Right lobe of liver (tissue), 6 donors: ENCODE measurements at regions not wholly inside any gene's neighbourhood (a gene's known extent, or its start where the extent isn't known, plus 50 kb on each side); places are given as distances from the start of the nearest gene placed in this dataset.

ENCODE experiments used
- ATAC-seq, 4 donors: fragments of 200-7000 bp; cut with Tn5 transposase; one replicate each; pipeline ENCODE4 v1.9.1; 2020; ENCODE audit warnings: mild to moderate bottlenecking in 4 of 4, moderate library complexity in 4 of 4
- DNase-seq, 3 donors: peaks; one replicate each; pipeline ENCODE4 v3.0.0-alpha.2; 2020
- H3K27ac ChIP-seq, 3 donors: fragments of 200-600 bp; one replicate each; pipeline ENCODE4 v1.8.0; 2022
- H3K27me3 ChIP-seq, 2 donors: fragments of 200-600 bp; one replicate each; pipeline ENCODE4 v1.8.0; 2022
- H3K36me3 ChIP-seq, 4 donors: fragments of 200-600 bp; sonication (generic) in 1 of 4; one replicate each; pipeline versions ENCODE4 v1.5.1 to v1.8.0; 2017 to 2022; ENCODE audit warnings: control low read depth in 1 of 4
- H3K4me1 ChIP-seq, 4 donors: fragments of 200-600 bp; sonication (generic) in 1 of 4; one replicate each; pipeline versions ENCODE4 v1.5.1 to v1.8.0; 2017 to 2022; ENCODE audit warnings: control low read depth in 1 of 4
- H3K4me3 ChIP-seq, 3 donors: fragments of 200-600 bp; one replicate each; pipeline ENCODE4 v1.8.0; 2022
- H3K9me3 ChIP-seq, 4 donors: fragments of 200-600 bp; sonication (generic) in 1 of 4; one replicate each; pipeline versions ENCODE4 v1.5.1 to v1.8.0; 2017 to 2022; ENCODE audit warnings: control low read depth in 1 of 4
- CTCF ChIP-seq, 4 donors: fragments of 200-600 bp in 3 of 4; fragments of 450-650 bp in 1 of 4; IDR thresholded peaks; one replicate each; pipeline versions ENCODE4 v1.5.1 to v1.8.0; 2016 to 2022; ENCODE audit warnings: antibody characterized with exemption in 4 of 4, mild to moderate bottlenecking in 2 of 4
- POLR2A ChIP-seq: fragments of 450-650 bp; IDR thresholded peaks from one replicate; pipeline ENCODE4 v1.6.1; 2017; ENCODE audit warnings: antibody characterized with exemption, mild to moderate bottlenecking
- WGBS: methylation state at CpG from one replicate; pipeline ENCODE4 v1.1.6; 2018; ENCODE audit warnings: low coverage, low lambda C conversion rate; ENCODE audit not compliant: insufficient coverage; ENCODE audit errors: missing lambda C conversion rate; 5-methylcytosine and 5-hydroxymethylcytosine counted together
- intact Hi-C, 2 donors: fragments of 100-400 bp; cut with DNase I; formaldehyde crosslinking; loops; one replicate each; pipeline versions ENCODE4 v1.11.2 to v1.14.1; 2022
- donor health status: DM: no; HTN: yes; CAD: no.
- donor health status: DM: no; HTN: no; CAD: no.
- donor health status: DM: no; HTN: no; CAD: no.
- donor health status: DM: no; HTN: yes; CAD: no.
- donor health status: DM: no; HTN: yes; CAD: no.

GRCh38 chr16:64047878-64048277 is 1074.0 kb downstream of the CDH11 start:
- TF ChIP-seq CTCF (IDR thresholded peaks at IDR 0.05) (no peak), POLR2A (no peak)

GRCh38 chr16:64047207-64047606 is 1074.7 kb downstream of the CDH11 start:
- H3K36me3 ChIP-seq: no peaks in the 10 kb centered on the region
- H3K4me1 ChIP-seq: no peaks in the 10 kb centered on the region
- no peak for ATAC-seq
- intact Hi-C loops: no loop called here
- no peaks in the 10 kb centered on the region for H3K27me3 ChIP-seq
- no peak overlapping the region for H3K4me3 ChIP-seq
- no peak overlapping the region for H3K27ac ChIP-seq
- no peaks in the 10 kb centered on the region for H3K9me3 ChIP-seq
- no peak for DNase-seq
- WGBS: 78% methylated on average over 1 of the region's 1 CpG
- TF ChIP-seq CTCF (IDR thresholded peaks at IDR 0.05) (no peak), POLR2A (no peak)

More at GRCh38 chr16:64047878-64048277, 1074.0 kb downstream of the CDH11 start:
- no peaks in the 10 kb centered on the region for H3K4me1 ChIP-seq
- H3K36me3 ChIP-seq: no peaks in the 10 kb centered on the region
- WGBS: 82% methylated on average over 1 of the region's 1 CpG
- H3K9me3 ChIP-seq: no peaks in the 10 kb centered on the region
- ATAC-seq (no peak), DNase-seq (no peak)
- H3K4me3 ChIP-seq: no peak overlapping the region
- intact Hi-C loops: no loop called here
- H3K27me3 ChIP-seq: no peaks in the 10 kb centered on the region
- H3K27ac ChIP-seq: no peak overlapping the region

GRCh38 chr16:64035337-64035736 is 1086.5 kb downstream of the CDH11 start:
- ATAC-seq: no peak
- intact Hi-C loops: no loop called here
- TF ChIP-seq CTCF (IDR thresholded peaks at IDR 0.05): no peak
- no peak for TF ChIP-seq POLR2A
- WGBS: 65% methylated on average over 2 of the region's 2 CpGs
- no peaks in the 10 kb centered on the region for H3K36me3 ChIP-seq
- no peak overlapping the region for H3K4me3 ChIP-seq
- no peaks in the 10 kb centered on the region for H3K4me1 ChIP-seq
- H3K9me3 ChIP-seq: no peaks in the 10 kb centered on the region
- no peak for DNase-seq
- H3K27me3 ChIP-seq: no peaks in the 10 kb centered on the region
- no peak overlapping the region for H3K27ac ChIP-seq

- ATAC-seq: no peak
- intact Hi-C loops: no loop called here
- H3K4me1 ChIP-seq: no peaks in the 10 kb centered on the region
- H3K36me3 ChIP-seq: no peaks in the 10 kb centered on the region
- no peaks in the 10 kb centered on the region for H3K27me3 ChIP-seq
- TF ChIP-seq CTCF (IDR thresholded peaks at IDR 0.05) (no peak), POLR2A (no peak)
- WGBS: 34% methylated on average over 3 of the region's 3 CpGs
- no peak overlapping the region for H3K4me3 ChIP-seq
- no peaks in the 10 kb centered on the region for H3K9me3 ChIP-seq
- no peak overlapping the region for H3K27ac ChIP-seq
- no peak for DNase-seq
These were observed 1102.5 kb downstream of the CDH11 start for GRCh38 chr16:64019339-64019738.

GRCh38 chr16:64017796-64018195 is 1104.1 kb downstream of the CDH11 start:
- Histone ChIP-seq H3K4me3 (no peak overlapping the region), H3K27me3 (no peaks in the 10 kb centered on the region), H3K27ac (no peak overlapping the region), H3K9me3 (no peaks in the 10 kb centered on the region), H3K36me3 (no peaks in the 10 kb centered on the region), H3K4me1 (no peaks in the 10 kb centered on the region)
- 9% methylated on average over 1 of the region's 1 CpG for WGBS
- intact Hi-C loops: no loop called here
- DNase-seq: no peak
- ATAC-seq: no peak
- TF ChIP-seq POLR2A (no peak), CTCF (IDR thresholded peaks at IDR 0.05) (no peak)
